ENCODE measurements at regions not wholly inside any gene's neighbourhood (a gene's known extent, or its start where the extent isn't known, plus 50 kb on each side); places are given as distances from the start of the nearest gene placed in this dataset.

DNA sequence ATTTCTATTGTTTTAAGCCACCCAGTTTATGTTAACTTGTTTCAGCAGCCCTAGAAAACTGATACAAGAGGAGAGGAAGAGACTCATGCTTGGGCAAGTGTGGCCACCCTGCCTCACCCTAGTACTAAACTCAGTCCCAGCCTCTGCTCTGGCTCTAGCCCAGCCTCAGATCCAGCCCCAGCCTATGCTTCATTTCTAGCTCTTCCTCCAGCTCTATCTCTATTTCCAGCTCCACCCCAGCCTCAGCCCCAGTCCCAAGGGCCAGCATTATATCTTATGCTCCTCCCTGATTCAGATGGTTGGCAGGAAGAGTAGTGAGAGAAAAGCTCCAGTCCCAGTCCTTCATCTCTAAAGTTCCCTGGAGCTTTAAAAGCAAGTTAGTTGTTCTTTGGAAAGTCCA lies 535.5 kb downstream of the PTPRC start:
- H3K27ac ChIP-seq (ENCODE audit: low read length), result no peak overlapping the region

DNA sequence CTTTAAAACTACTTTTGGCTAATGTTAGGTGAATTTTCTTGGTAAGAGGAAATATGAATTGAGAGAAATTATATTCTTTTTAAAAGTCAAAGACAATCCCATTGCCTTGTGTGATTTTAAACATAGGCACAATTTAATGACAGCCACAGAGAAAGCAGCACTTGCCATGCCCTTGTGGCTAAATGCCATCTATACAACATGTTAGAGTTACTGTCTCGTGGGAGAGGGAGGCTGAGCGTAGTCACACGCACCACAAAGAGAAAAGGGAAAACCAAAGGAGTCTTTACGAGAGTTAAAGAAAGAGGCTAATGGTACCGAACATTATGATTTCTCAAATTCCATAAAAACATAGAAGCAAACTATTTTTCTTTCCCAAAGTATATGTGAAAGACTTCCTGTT lies 537.9 kb downstream of the PTPRC start:
- Histone ChIP-seq H3K36me3 (ENCODE audit: insufficient read depth, low read length) (no peaks in the 10 kb centered on the region), H4K20me1 (ENCODE audit: insufficient read depth) (no peaks in the 10 kb centered on the region), H3K79me2 (replicated peaks; ENCODE audit: insufficient read depth, low read length) (no peaks in the 10 kb centered on the region), H3K9me2 (ENCODE audit: insufficient read depth, low read length) (no peaks in the 10 kb centered on the region), H3K4me3 (ENCODE audit: low read length) (no peak overlapping the region), H3F3A (ENCODE audit: insufficient read depth, low read length, poor library complexity, severe bottlenecking) (no peaks in the 10 kb centered on the region), H3K9me3 (ENCODE audit: low read length) (no peaks in the 10 kb centered on the region), H3K4me2 (ENCODE audit: low read length) (no peak overlapping the region), H3K27ac (ENCODE audit: low read length) (no peak overlapping the region), H2AFZ (ENCODE audit: low read depth, low read length) (no peak overlapping the region), H3K27me3 (ENCODE audit: insufficient read depth, low read depth, low read length) (no peaks in the 10 kb centered on the region), H3K9ac (ENCODE audit: low read length) (no peak overlapping the region)
- TF ChIP-seq TAF1 (IDR thresholded peaks at IDR 0.05; ENCODE audit: low read depth) (no peak), POLR2AphosphoS5 (IDR thresholded peaks at IDR 0.05) (no peak), MXI1 (conservative IDR thresholded peaks at IDR 0.05; ENCODE audit: poor library complexity, severe bottlenecking) (no peak), EP300 (conservative IDR thresholded peaks at IDR 0.05; ENCODE audit: poor library complexity, severe bottlenecking) (no peak), EZH2 (IDR thresholded peaks at IDR 0.05; ENCODE audit: borderline replicate concordance, insufficient read depth, low read length, poor library complexity, severe bottlenecking) (no peak), RAD21 (conservative IDR thresholded peaks at IDR 0.05) (no peak), SMC3 (conservative IDR thresholded peaks at IDR 0.05; ENCODE audit: poor library complexity) (no peak)
- TF ChIP-seq, protein P1, sequence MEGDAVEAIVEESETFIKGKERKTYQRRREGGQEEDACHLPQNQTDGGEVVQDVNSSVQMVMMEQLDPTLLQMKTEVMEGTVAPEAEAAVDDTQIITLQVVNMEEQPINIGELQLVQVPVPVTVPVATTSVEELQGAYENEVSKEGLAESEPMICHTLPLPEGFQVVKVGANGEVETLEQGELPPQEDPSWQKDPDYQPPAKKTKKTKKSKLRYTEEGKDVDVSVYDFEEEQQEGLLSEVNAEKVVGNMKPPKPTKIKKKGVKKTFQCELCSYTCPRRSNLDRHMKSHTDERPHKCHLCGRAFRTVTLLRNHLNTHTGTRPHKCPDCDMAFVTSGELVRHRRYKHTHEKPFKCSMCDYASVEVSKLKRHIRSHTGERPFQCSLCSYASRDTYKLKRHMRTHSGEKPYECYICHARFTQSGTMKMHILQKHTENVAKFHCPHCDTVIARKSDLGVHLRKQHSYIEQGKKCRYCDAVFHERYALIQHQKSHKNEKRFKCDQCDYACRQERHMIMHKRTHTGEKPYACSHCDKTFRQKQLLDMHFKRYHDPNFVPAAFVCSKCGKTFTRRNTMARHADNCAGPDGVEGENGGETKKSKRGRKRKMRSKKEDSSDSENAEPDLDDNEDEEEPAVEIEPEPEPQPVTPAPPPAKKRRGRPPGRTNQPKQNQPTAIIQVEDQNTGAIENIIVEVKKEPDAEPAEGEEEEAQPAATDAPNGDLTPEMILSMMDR (IDR thresholded peaks at IDR 0.05; ENCODE audit: poor library complexity, severe bottlenecking), result no peak
- TF ChIP-seq, protein P2, sequence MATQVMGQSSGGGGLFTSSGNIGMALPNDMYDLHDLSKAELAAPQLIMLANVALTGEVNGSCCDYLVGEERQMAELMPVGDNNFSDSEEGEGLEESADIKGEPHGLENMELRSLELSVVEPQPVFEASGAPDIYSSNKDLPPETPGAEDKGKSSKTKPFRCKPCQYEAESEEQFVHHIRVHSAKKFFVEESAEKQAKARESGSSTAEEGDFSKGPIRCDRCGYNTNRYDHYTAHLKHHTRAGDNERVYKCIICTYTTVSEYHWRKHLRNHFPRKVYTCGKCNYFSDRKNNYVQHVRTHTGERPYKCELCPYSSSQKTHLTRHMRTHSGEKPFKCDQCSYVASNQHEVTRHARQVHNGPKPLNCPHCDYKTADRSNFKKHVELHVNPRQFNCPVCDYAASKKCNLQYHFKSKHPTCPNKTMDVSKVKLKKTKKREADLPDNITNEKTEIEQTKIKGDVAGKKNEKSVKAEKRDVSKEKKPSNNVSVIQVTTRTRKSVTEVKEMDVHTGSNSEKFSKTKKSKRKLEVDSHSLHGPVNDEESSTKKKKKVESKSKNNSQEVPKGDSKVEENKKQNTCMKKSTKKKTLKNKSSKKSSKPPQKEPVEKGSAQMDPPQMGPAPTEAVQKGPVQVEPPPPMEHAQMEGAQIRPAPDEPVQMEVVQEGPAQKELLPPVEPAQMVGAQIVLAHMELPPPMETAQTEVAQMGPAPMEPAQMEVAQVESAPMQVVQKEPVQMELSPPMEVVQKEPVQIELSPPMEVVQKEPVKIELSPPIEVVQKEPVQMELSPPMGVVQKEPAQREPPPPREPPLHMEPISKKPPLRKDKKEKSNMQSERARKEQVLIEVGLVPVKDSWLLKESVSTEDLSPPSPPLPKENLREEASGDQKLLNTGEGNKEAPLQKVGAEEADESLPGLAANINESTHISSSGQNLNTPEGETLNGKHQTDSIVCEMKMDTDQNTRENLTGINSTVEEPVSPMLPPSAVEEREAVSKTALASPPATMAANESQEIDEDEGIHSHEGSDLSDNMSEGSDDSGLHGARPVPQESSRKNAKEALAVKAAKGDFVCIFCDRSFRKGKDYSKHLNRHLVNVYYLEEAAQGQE (IDR thresholded peaks at IDR 0.05; ENCODE audit: borderline replicate concordance), result no peak

More for the DNA sequence above, 535.5 kb downstream of the PTPRC start:
- H3F3A ChIP-seq (ENCODE audit: insufficient read depth, low read length, poor library complexity, severe bottlenecking), result no peaks in the 10 kb centered on the region
- no peaks in the 10 kb centered on the region for H3K36me3 ChIP-seq (ENCODE audit: insufficient read depth, low read length)
- H4K20me1 ChIP-seq (ENCODE audit: insufficient read depth), result no peaks in the 10 kb centered on the region
- H3K27me3 ChIP-seq (ENCODE audit: insufficient read depth, low read depth, low read length), result no peaks in the 10 kb centered on the region
- H3K4me3 ChIP-seq (ENCODE audit: low read length), result no peak overlapping the region
- no peaks in the 10 kb centered on the region for H3K79me2 ChIP-seq (replicated peaks; ENCODE audit: insufficient read depth, low read length)
- H3K9me3 ChIP-seq (ENCODE audit: low read length), result no peaks in the 10 kb centered on the region
- no peak overlapping the region for H3K9ac ChIP-seq (ENCODE audit: low read length)
- no peak overlapping the region for H3K4me2 ChIP-seq (ENCODE audit: low read length)
- no peaks in the 10 kb centered on the region for H3K9me2 ChIP-seq (ENCODE audit: insufficient read depth, low read length)
- TF ChIP-seq EP300 (conservative IDR thresholded peaks at IDR 0.05; ENCODE audit: poor library complexity, severe bottlenecking) (no peak), RAD21 (conservative IDR thresholded peaks at IDR 0.05) (no peak), TAF1 (IDR thresholded peaks at IDR 0.05; ENCODE audit: low read depth) (no peak), EZH2 (IDR thresholded peaks at IDR 0.05; ENCODE audit: borderline replicate concordance, insufficient read depth, low read length, poor library complexity, severe bottlenecking) (no peak)
- no peak overlapping the region for H2AFZ ChIP-seq (ENCODE audit: low read depth, low read length)

Measured in neural cell (in vitro differentiated cells).